IMR-90 (cell line): ENCODE measurements at regions not wholly inside any gene's neighbourhood (a gene's known extent, or its start where the extent isn't known, plus 50 kb on each side); places are given as distances from the start of the nearest gene placed in this dataset.

ENCODE experiments used
- ATAC-seq: fragments of 200-7000 bp; cut with Tn5 transposase; 2 replicates; pipeline ENCODE4 v1.9.1; 2020; ENCODE audit warnings: low read depth, mild to moderate bottlenecking, moderate library complexity
- BruUV-seq: library from RNA; stranded (reverse); fragments of 400-500 nt; replicated peaks from 2 replicates; lab custom pipeline; 2021; lab: Mats Ljungman, UMichigan
- CTCF ChIA-PET: fragments of 300-600 bp; formaldehyde crosslinking; extraction: SDS; loops from one replicate; lab custom pipeline; 2021; ENCODE audit warnings: antibody characterized with exemption; lab: Yijun Ruan, JAX
- POLR2A ChIA-PET: fragments of 300-600 bp; sonication (Branson Sonifier 250); formaldehyde crosslinking; loops from one replicate; lab custom pipeline; 2022; ENCODE audit warnings: antibody characterized with exemption; ENCODE audit not compliant: unreplicated experiment; lab: Charles Lee
- DNase-seq: peaks from one replicate; pipeline ENCODE4 v3.0.0; 2013
- H2AFZ ChIP-seq: replicated peaks from 2 replicates; pipeline ENCODE3; 2013; ENCODE audit warnings: low read length, mild to moderate bottlenecking; ENCODE audit not compliant: poor library complexity
- H2AK5ac ChIP-seq: 2 replicates; pipeline ENCODE4 v1.6.1; 2013; ENCODE audit warnings: low read depth, low read length, inconsistent platforms
- H2AK9ac ChIP-seq: replicated peaks from 2 replicates; pipeline ENCODE3; 2013; ENCODE audit warnings: mild to moderate bottlenecking, low read depth, low read length, moderate library complexity; ENCODE audit not compliant: poor library complexity
- H2BK120ac ChIP-seq: 2 replicates; pipeline ENCODE4 v1.6.1; 2013; ENCODE audit warnings: low read depth, low read length, inconsistent platforms
- H2BK15ac ChIP-seq: 3 replicates; pipeline ENCODE4 v1.6.1; 2013; ENCODE audit warnings: low read depth, low read length, inconsistent platforms
- H2BK20ac ChIP-seq: 2 replicates; pipeline ENCODE4 v1.6.1; 2013; ENCODE audit warnings: low read depth, mild to moderate bottlenecking, inconsistent platforms, low read length, moderate library complexity
- H2BK5ac ChIP-seq: 2 replicates; pipeline ENCODE4 v1.6.1; 2013; ENCODE audit warnings: mild to moderate bottlenecking, low read depth, low read length, inconsistent platforms; ENCODE audit not compliant: poor library complexity, severe bottlenecking
- H3K14ac ChIP-seq: replicated peaks from 2 replicates; pipeline ENCODE4 v1.6.1; 2013; ENCODE audit warnings: low read depth, low read length, inconsistent platforms
- H3K18ac ChIP-seq: 2 replicates; pipeline ENCODE4 v1.6.1; 2013; ENCODE audit warnings: low read depth, low read length, control low read depth
- H3K23ac ChIP-seq: 2 replicates; pipeline ENCODE4 v1.6.1; 2013; ENCODE audit warnings: low read depth, low read length, inconsistent platforms
- H3K27ac ChIP-seq: 2 replicates; pipeline ENCODE4 v1.5.1; 2013; ENCODE audit warnings: mild to moderate bottlenecking, control low read depth, low read length; ENCODE audit not compliant: insufficient read depth
- H3K27me3 ChIP-seq: 2 replicates; pipeline ENCODE4 v1.6.1; 2013; ENCODE audit warnings: low read length; ENCODE audit not compliant: control insufficient read depth, insufficient read depth
- H3K36me3 ChIP-seq: 2 replicates; pipeline ENCODE4 v1.6.1; 2013; ENCODE audit warnings: low read length, mixed read lengths; ENCODE audit not compliant: control insufficient read depth, insufficient read depth
- H3K4ac ChIP-seq: 2 replicates; pipeline ENCODE4 v1.6.1; 2013; ENCODE audit warnings: low read depth, low read length, inconsistent platforms
- H3K4me1 ChIP-seq: 2 replicates; pipeline ENCODE4 v1.6.1; 2013; ENCODE audit warnings: low read length, mixed read lengths; ENCODE audit not compliant: control insufficient read depth, insufficient read depth
- H3K4me2 ChIP-seq: 2 replicates; pipeline ENCODE4 v1.6.1; 2013; ENCODE audit warnings: low read depth, mild to moderate bottlenecking, control low read depth, low read length, moderate library complexity
- H3K4me3 ChIP-seq: 2 replicates; pipeline ENCODE4 v1.5.1; 2013; ENCODE audit warnings: low read depth, mild to moderate bottlenecking, control low read depth, low read length, moderate library complexity; ENCODE audit not compliant: insufficient read depth
- H3K56ac ChIP-seq: 2 replicates; pipeline ENCODE4 v1.6.1; 2013; ENCODE audit warnings: low read length, inconsistent platforms; ENCODE audit not compliant: insufficient read depth; ENCODE audit errors: extremely low read depth
- H3K79me1 ChIP-seq, 2 experiments: 2 replicates each; pipeline ENCODE4 v1.6.1; 2013; ENCODE audit warnings: low read length in 2 of 2, inconsistent platforms in 1 of 2, low read depth in 1 of 2
- H3K9ac ChIP-seq: 2 replicates; pipeline ENCODE4 v1.6.1; 2013; ENCODE audit warnings: low read depth, low read length, control low read depth
- H3K9me1 ChIP-seq: 2 replicates; pipeline ENCODE4 v1.6.1; 2013; ENCODE audit warnings: low read length, inconsistent platforms; ENCODE audit not compliant: insufficient read depth
- H3K9me3 ChIP-seq: 2 replicates; pipeline ENCODE4 v1.6.1; 2013; ENCODE audit warnings: low read length; ENCODE audit not compliant: control insufficient read depth, insufficient read depth
- H4K20me1 ChIP-seq: 2 replicates; pipeline ENCODE4 v1.6.1; 2013; ENCODE audit warnings: low read length, inconsistent platforms; ENCODE audit not compliant: insufficient read depth
- H4K5ac ChIP-seq: 2 replicates; pipeline ENCODE4 v1.6.1; 2013; ENCODE audit warnings: mild to moderate bottlenecking, low read depth, low read length, control low read depth
- H4K8ac ChIP-seq, 2 experiments: 2 replicates each; pipeline ENCODE4 v1.6.1; 2013; ENCODE audit warnings: low read depth in 2 of 2, low read length in 2 of 2, control low read depth in 1 of 2, inconsistent platforms in 1 of 2
- H4K91ac ChIP-seq: 2 replicates; pipeline ENCODE4 v1.6.1; 2013; ENCODE audit warnings: low read depth, low read length, inconsistent platforms; ENCODE audit not compliant: insufficient read depth
- CEBPB ChIP-seq: IDR thresholded peaks from 2 replicates; pipeline ENCODE4 v1.6.1; 2012; ENCODE audit warnings: low read depth, low read length, improper control_type of control experiment
- MAFK ChIP-seq: IDR thresholded peaks from 2 replicates; pipeline ENCODE4 v1.6.1; 2012; ENCODE audit warnings: low read depth, low read length, improper control_type of control experiment
- MXI1 ChIP-seq: IDR thresholded peaks from 2 replicates; pipeline ENCODE4 v1.6.1; 2012; ENCODE audit warnings: low read depth, mild to moderate bottlenecking, low read length, moderate library complexity, borderline replicate concordance
- WGBS, 2 experiments: methylation state at CpG; one replicate each; pipeline versions ENCODE4 v1.1.5 to v1.1.7; 2013; ENCODE audit warnings: missing lambda C conversion rate in 2 of 2; ENCODE audit not compliant: insufficient read length in 1 of 2; ENCODE audit errors: extremely low coverage in 2 of 2; 5-methylcytosine and 5-hydroxymethylcytosine counted together
- dilution Hi-C: fragments of 300-500 bp; cut with HindIII; formaldehyde crosslinking; loops from one replicate; pipeline ENCODE4 v1.14.3; 2018; ENCODE audit warnings: low sequenced_read_pairs; ENCODE audit not compliant: unreplicated experiment
- in situ Hi-C: fragments of 300-500 bp; cut with MboI; formaldehyde crosslinking; loops from 3 replicates; pipeline ENCODE4 v1.14.3; 2019; ENCODE audit warnings: low sequenced_read_pairs, inconsistent platforms, mixed read lengths
- intact Hi-C: fragments of 100-400 bp; cut with micrococcal nuclease; formaldehyde crosslinking; loops from 2 replicates; pipeline ENCODE4 v1.10.0; 2022

DNA sequence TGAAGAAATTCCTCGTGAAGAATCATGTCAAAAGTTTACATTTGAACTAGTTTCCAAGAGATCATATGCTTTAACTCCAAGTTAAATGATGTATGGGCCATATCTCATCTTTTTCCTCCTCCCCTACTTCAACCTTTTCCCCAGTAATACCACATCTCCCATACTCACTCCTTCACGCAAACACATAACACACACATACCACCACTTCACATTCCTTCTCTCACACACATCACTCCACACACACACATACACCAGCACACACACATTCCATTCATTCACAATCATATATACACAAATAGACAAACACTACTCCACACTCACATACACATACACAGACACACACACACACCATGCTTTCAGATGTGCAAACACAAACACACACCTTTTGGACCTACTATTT is 769.0 kb upstream of the NR2F2 start:
- no peaks in the 10 kb centered on the region for H3K79me1 ChIP-seq
- intact Hi-C loops, result no loop called here
- H3K18ac ChIP-seq, result peak overlapping the region; percentile 19; the same call in 1 of the 2 replicates
- H2AK9ac ChIP-seq, result no peak overlapping the region
- H2BK5ac ChIP-seq, result peak overlapping the region; percentile 72
- H3K56ac ChIP-seq, result no peak overlapping the region
- no peak for TF ChIP-seq MAFK
- no peak for TF ChIP-seq MXI1
- no peak for TF ChIP-seq CEBPB
- peak overlapping the region in 1 of 2 experiments; percentile 1; a peak in 1 of 4 replicates for H4K8ac ChIP-seq
- no peak overlapping the region for H3K23ac ChIP-seq
- peak overlapping the region; percentile 4; the same call in 1 of the 2 replicates for H3K4ac ChIP-seq
- H2BK20ac ChIP-seq, result peak overlapping the region; percentile 22; the same call in 1 of the 2 replicates
- H3K27ac ChIP-seq, result no peak overlapping the region
- no peaks in the 10 kb centered on the region for H4K20me1 ChIP-seq
- H3K9me3 ChIP-seq, result no peaks in the 10 kb centered on the region
- H2AFZ ChIP-seq, result no peak overlapping the region
- H2BK15ac ChIP-seq, result 0 out of 3 replicates have a peak overlapping the region, but pooled peaks have one; percentile 16
- no peaks in the 10 kb centered on the region for H3K27me3 ChIP-seq
- H3K9ac ChIP-seq, result no peak overlapping the region
- H2BK120ac ChIP-seq, result peak overlapping the region; percentile 5; the same call in 1 of the 2 replicates
- DNase-seq (peak; percentile 55), ATAC-seq (peak; percentile 42)
- H2AK5ac ChIP-seq, result peak overlapping the region; percentile 5; the same call in 1 of the 2 replicates
- dilution Hi-C loops, result no loop called here
- 33 to 100% methylated on average over 1 of the region's 2 CpGs for WGBS, 2 experiments
- H3K4me1 ChIP-seq, result peaks cover 13% of the 10 kb centered on the region
- no peaks in the 10 kb centered on the region for H3K36me3 ChIP-seq
- no TSS peak for BruUV-seq
- no peak overlapping the region for H3K14ac ChIP-seq
- ChIA-PET POLR2A (interaction anchor here (0.6 kb wide), 1 partner anchor 779 kb away, joined by 13 read pairs; no protein-coding TSS in a partner anchor), CTCF (interaction anchor here (1.6 kb wide), 1 partner anchor 30 kb away, joined by 5 read pairs; no protein-coding TSS in a partner anchor)
- H4K5ac ChIP-seq, result peak overlapping the region; percentile 1; the same call in 1 of the 2 replicates
- H3K4me2 ChIP-seq, result no peak overlapping the region
- peaks cover 3% of the 10 kb centered on the region; the same call in 1 of the 2 replicates for H3K9me1 ChIP-seq
- no peak overlapping the region for H4K91ac ChIP-seq
- in situ Hi-C loops, result loop anchor here (25.0 kb wide), 1 partner anchor 776 kb away; the partner anchor contains the start of gene NR2F2
- H3K4me3 ChIP-seq, result no peak overlapping the region
